GM13976 (cell line): ENCODE measurements at regions not wholly inside any gene's neighbourhood (a gene's known extent, or its start where the extent isn't known, plus 50 kb on each side); places are given as distances from the start of the nearest gene placed in this dataset.

Experiments used
- DNase-seq: peaks from one replicate; pipeline ENCODE4 v3.0.0; 2012; ENCODE audit warnings: low spot score
- in situ Hi-C: fragments of 300-500 bp; cut with MboI; formaldehyde crosslinking; loops from one replicate; pipeline ENCODE4 v1.12.0; 2022; ENCODE audit warnings: low sequenced_read_pairs, mixed read lengths, inconsistent platforms; ENCODE audit not compliant: unreplicated experiment
- TF ChIP-seq, protein P1 (sequence below): IDR thresholded peaks from 2 replicates; pipeline ENCODE4 v1.5.1; 2012; ENCODE audit warnings: borderline replicate concordance, mild to moderate bottlenecking; ENCODE audit not compliant: insufficient read depth; ENCODE audit errors: extremely low read depth, missing control alignments, control extremely low read depth

DNA sequence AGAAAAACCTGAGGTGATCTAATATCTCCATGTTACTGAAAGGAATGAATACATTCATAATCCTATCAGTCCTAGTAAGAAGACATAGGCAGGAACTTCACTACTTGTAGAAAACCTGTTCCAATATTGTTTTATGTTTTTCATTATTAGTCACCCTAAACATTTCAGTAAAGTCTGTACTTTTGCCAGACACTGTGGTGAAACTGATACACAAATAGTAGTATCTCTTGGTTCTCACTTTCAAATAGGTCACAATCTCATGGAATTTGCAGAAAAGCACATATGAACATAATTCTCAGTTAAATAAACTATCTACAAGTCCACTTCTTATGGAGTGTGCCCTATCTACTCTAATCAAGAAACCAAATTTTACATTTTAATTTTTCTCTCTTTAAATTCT, 88.3 kb upstream of the PCDH9 start:
- no peak for DNase-seq
- TF ChIP-seq, protein P1, sequence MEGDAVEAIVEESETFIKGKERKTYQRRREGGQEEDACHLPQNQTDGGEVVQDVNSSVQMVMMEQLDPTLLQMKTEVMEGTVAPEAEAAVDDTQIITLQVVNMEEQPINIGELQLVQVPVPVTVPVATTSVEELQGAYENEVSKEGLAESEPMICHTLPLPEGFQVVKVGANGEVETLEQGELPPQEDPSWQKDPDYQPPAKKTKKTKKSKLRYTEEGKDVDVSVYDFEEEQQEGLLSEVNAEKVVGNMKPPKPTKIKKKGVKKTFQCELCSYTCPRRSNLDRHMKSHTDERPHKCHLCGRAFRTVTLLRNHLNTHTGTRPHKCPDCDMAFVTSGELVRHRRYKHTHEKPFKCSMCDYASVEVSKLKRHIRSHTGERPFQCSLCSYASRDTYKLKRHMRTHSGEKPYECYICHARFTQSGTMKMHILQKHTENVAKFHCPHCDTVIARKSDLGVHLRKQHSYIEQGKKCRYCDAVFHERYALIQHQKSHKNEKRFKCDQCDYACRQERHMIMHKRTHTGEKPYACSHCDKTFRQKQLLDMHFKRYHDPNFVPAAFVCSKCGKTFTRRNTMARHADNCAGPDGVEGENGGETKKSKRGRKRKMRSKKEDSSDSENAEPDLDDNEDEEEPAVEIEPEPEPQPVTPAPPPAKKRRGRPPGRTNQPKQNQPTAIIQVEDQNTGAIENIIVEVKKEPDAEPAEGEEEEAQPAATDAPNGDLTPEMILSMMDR = no peak
- in situ Hi-C loops = no loop called here

DNA sequence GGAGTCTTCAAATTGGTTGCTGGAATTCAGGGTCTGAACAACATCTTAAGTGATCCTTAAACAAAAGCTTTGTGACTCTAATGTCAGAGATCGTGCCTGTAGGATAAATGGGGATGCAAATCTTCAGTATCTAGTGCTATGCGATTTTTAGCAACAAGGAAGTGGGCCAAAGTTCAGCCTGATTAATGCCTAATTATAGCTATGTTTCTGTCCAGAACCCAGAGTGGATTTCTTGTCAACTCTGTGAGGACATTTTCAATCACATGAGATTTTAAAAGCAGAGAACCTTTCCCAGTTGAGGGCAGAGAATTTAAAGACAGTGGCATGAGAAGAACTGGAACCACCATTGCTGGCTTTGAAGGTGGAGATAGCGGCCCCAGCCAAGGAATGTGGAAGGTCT, 84.3 kb upstream of the PCDH9 start:
- TF ChIP-seq, protein P1 = no peak
- DNase-seq = no peak
- in situ Hi-C loops = no loop called here

DNA sequence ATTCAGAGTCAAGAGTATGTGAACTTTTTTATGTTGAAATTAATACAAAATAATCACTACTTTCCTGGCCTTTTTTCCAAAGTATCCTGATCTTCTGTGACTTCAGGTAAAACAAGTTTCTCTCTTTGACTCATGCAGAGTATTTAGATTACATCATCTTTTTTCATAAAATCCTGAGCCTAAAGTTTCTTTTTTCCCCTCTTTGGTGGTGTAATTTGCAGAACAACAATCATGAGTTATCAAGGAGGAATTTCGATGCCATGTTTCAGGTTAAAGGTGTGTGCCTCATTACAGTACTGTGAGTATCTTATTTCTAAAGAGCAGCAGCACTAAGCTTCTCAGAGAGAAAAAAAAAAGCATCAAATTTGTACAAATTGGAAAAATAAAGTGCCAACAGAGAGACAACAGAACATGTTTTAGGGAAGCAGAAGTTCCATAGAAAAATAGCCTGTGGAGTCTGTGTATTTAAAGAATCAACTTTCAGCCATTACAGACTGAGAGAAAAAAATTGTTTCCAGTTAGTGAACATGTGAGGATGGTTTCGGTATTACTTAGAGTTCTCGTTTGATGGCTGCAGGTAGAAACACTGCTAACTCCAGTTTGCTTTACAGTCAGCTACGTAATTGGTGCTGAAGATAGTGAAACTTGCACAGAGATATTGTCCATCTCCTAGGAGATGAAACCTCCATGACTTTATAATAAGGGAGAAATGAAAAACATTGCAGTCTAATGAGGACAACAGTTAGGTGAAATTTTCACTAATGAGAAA, 78.1 kb upstream of the PCDH9 start:
- in situ Hi-C loops = no loop called here
- no peak for DNase-seq
- TF ChIP-seq, protein P1 = no peak

DNA sequence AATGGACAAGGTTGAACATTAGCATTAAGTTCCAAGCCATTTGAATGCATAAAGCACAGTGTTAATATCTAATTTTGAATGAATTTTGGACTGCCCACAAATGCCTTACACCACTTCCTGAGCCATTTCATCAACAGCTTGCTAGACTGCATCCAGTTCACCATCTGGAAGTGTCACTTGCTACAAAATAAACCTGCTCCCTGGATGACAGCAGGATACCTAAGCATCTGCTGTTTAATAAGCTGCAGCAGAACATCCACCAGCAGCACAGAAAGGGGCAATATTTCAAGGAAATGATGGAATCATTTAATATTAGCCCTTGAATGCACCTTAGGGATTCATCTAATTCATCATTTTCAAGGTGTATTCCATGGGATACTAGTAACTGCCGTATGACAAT, 76.6 kb upstream of the PCDH9 start:
- in situ Hi-C loops = no loop called here
- DNase-seq = no peak
- TF ChIP-seq, protein P1 = no peak

GRCh38 chr13:67303661-67304333, 73.7 kb upstream of the PCDH9 start:
- in situ Hi-C loops = no loop called here
- DNase-seq = no peak
- TF ChIP-seq, protein P1 = no peak

GRCh38 chr13:67299751-67300150, 69.6 kb upstream of the PCDH9 start:
- DNase-seq = no peak
- TF ChIP-seq, protein P1 = no peak
- in situ Hi-C loops = no loop called here
